BE2C (cell line): ENCODE measurements at regions not wholly inside any gene's neighbourhood (a gene's known extent, or its start where the extent isn't known, plus 50 kb on each side); places are given as distances from the start of the nearest gene placed in this dataset.

Experiments used
- DNase-seq: peaks from one replicate; pipeline ENCODE4 v3.0.0-alpha.2; 2020
- H3K27me3 ChIP-seq: fragments of 250-450 bp; sonication (Bioruptor Pico); 2 replicates; pipeline ENCODE4 v1.5.1; 2020; ENCODE audit warnings: mild to moderate bottlenecking
- H3K36me3 ChIP-seq: fragments of 250-450 bp; sonication (Bioruptor Pico); 2 replicates; pipeline ENCODE4 v1.5.1; 2020; ENCODE audit warnings: mild to moderate bottlenecking
- H3K4me1 ChIP-seq: fragments of 250-450 bp; sonication (Bioruptor Pico); 2 replicates; pipeline ENCODE4 v1.5.1; 2020
- H3K4me3 ChIP-seq: 2 replicates; pipeline ENCODE4 v1.5.1; 2011; ENCODE audit warnings: low read depth, low read length
- H3K9me3 ChIP-seq: fragments of 250-450 bp; sonication (Bioruptor Pico); 2 replicates; pipeline ENCODE4 v1.5.1; 2020
- TF ChIP-seq, protein P1 (sequence below): IDR thresholded peaks from 2 replicates; pipeline ENCODE4 v1.5.1; 2012; ENCODE audit warnings: mild to moderate bottlenecking, low read depth, low read length

DNA sequence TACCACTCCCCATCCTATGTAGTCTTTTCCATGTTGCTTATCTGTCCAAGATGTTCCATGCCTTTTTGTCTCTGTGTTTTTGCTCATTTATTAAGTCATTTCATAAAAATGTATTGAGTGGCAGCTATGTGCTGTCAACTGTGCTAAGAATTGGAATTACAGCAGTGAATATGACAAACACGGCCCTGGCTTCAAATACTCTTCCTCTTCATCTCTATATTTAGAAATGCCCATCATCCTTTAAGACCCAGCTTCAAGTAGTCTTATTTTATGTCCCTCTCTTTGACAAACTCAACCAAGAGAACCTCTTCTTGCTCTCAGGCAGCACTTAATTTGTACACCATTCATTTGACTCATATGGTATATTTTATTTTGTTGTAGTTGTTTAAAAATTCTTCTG, 55.4 kb upstream of the AMOT start:
- Histone ChIP-seq H3K4me1 (no peaks in the 10 kb centered on the region), H3K36me3 (no peaks in the 10 kb centered on the region), H3K9me3 (no peaks in the 10 kb centered on the region), H3K4me3 (no peak overlapping the region), H3K27me3 (no peaks in the 10 kb centered on the region)
- TF ChIP-seq, protein P1, sequence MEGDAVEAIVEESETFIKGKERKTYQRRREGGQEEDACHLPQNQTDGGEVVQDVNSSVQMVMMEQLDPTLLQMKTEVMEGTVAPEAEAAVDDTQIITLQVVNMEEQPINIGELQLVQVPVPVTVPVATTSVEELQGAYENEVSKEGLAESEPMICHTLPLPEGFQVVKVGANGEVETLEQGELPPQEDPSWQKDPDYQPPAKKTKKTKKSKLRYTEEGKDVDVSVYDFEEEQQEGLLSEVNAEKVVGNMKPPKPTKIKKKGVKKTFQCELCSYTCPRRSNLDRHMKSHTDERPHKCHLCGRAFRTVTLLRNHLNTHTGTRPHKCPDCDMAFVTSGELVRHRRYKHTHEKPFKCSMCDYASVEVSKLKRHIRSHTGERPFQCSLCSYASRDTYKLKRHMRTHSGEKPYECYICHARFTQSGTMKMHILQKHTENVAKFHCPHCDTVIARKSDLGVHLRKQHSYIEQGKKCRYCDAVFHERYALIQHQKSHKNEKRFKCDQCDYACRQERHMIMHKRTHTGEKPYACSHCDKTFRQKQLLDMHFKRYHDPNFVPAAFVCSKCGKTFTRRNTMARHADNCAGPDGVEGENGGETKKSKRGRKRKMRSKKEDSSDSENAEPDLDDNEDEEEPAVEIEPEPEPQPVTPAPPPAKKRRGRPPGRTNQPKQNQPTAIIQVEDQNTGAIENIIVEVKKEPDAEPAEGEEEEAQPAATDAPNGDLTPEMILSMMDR = no peak
- DNase-seq = no peak
